ENCODE measurements at regions not wholly inside any gene's neighbourhood (a gene's known extent, or its start where the extent isn't known, plus 50 kb on each side); places are given as distances from the start of the nearest gene placed in this dataset.
"Not testable (repeated sequence)": the region's sequence is repeated elsewhere in the genome, so short reads cannot be mapped to it uniquely, and the experiment has no call there.

DNA sequence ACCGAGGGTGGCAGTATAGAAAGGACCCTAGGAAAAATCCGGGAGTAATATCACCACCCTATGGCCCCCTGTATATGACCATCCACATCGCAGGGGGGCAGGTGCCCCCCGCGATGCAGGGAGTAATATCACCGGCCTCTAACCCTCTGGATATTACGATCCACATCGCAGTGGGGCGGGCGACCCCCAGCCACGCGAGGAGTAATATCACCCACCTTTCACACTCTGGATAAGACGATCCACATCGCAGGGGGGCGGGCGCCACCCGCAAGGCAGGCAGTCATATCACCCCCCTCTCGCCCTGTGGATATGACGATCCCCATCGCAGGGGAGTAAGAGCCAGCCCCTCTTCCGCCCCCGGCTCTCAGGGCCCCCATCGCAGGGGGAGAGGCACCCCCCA is 76.7 kb upstream of the RUBCNL start:
- no peak for DNase-seq

DNA sequence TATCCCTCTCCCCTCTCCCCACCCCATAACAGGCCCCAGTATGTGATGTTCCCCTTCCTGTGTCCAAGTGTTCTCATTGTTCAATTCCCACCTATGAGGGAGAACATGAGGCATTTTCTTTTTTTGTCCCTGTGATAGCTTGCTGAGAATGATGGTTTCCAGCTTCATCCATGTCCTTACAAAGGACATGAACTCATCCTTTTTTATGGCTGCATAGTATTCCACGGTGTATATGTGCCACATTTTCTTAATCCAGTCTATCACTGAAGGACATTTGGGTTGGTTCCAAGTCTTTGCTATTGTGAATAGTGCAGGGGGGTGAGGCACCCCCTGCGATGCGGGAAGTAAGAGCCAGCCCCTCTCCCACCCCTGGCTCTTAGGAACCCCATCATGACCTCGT is 73.2 kb upstream of the RUBCNL start:
- DNase-seq, result not testable (repeated sequence)

DNA sequence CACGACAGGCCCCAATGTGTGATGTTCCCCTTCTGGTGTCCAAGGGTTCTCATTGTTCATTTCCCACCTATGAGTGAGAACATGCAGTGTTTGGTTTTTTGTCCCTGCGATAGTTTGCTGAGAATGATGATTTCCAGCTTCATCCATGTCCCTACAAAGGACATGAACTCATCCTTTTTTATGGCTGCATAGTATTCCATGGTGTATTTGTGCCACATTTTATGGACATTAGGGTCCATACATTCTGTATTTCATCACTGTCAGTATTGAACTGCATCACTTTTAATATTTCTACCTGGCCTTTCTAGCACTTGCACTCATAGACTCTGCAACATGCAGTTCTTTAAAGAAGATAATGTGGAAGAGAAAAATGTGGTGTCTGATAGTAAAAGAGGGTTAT is 70.2 kb upstream of the RUBCNL start:
- not testable (repeated sequence) for DNase-seq

DNA sequence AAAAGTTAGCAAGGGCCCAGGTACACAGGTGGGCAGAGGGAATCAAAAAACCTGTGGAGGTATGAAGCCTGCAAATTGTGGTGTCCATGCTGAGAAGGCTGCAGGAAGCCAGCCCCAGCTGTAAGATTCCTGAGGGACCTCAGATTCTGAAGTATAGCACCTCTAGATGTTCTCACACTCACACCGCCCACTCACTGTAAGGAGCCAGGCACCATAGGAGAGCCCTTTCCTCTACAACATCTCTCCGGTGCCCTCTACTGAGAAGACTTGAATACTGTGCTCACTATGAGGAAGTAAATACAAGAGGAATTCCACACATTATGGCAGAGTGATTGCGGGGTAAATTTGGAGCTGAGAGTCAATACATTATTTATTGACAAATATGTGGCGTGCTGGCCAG is 68.9 kb upstream of the RUBCNL start:
- peak in 1 of 2 donors; percentile 2 for DNase-seq

DNA sequence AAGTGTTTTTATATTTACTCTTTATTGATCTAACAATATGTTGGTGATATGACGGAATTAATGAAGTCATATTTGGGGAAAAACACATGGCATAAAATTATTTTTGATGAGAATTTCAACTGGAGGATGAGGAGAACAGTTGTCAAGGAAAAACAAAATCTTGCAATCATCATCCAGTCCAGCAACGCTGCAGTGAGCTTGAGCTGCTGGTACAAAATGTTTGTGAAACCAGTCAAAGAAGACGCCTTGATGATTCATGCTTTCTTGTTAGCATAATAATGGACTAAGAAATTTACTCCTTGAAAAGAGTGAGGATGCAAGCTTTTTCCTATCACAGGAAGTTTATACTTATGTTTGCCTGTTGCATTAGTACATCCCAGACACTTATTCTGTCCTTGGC is 64.1 kb upstream of the RUBCNL start:
- DNase-seq, result not testable (repeated sequence)

DNA sequence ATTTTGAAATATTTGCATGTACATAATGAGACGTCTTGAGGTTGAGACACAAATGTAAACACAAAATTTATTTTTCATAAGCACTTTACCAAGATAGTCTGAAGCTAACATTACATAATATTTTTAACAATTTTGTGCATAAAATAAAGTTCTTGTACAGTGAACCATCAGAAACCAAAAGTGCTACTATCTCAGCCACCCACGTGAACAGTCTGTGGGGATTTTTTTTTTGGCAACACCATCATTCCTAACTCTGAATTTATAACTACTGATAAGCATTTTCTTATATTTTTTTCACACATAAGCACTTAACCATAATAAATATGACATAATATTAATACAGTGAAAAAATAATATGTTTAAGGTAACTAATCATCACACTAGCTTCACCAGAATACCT is 62.9 kb upstream of the RUBCNL start:
- DNase-seq, result not testable (repeated sequence)

DNA sequence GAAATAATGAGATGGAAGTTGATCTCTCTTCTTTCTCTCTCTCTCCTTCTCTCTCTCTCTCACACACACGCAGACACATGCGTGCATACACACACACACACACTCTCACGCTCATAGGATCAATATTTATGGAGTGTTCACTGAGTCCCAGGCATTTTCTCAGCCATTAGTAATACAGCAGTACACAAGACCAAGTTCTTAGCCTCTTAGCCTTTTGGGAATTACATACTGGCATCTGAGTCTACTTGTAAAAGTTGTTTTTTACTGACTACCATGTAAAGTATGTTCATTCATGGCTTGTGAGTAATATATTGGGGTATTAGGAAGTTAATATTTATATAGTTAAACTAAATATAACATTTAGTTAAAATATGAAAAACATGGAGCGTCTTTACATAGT is 61.1 kb upstream of the RUBCNL start:
- not testable (repeated sequence) for DNase-seq

DNA sequence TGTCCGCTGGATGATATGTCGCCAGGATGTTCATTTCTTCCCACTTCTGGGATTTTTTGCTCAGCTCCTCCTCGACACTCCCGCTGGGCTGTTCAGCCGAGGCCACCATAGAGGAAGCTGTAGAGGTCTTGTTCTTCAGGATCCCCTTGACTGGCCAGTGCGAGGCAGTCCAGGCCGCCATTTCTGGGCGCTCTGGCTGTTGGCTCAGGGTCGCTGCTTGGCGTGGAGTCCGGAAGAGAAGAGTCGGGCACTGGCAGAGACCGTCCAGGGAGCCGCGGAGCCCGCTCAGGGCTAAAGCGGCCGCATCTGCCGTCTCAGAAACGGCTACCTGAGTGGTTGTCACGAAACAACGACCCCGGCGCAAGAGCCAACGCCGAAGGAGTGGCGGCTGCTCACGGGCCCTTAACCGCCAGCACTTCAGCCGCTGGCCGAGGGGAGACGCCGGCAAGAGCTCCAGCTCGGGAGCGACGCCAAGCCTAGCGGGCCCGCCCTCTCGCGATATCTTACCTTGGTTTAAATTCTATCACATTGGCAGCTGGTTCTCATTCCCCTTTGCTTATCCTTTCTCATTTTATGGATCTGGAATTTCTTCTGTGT is 50.9 kb upstream of the RUBCNL start:
- DNase-seq, result not testable (repeated sequence)
